B cell (primary cell): ENCODE measurements at regions not wholly inside any gene's neighbourhood (a gene's known extent, or its start where the extent isn't known, plus 50 kb on each side); places are given as distances from the start of the nearest gene placed in this dataset.

Experiments used
- ATAC-seq: fragments of 200-7000 bp; cut with Tn5 transposase; one replicate; pipeline ENCODE4 v1.10.0; 2021; ENCODE audit warnings: low read depth, mild to moderate bottlenecking, moderate number of reproducible peaks, moderate library complexity
- CTCF ChIA-PET: fragments of 350-600 bp; sonication (Branson Sonifier 250); formaldehyde crosslinking; loops from one replicate; lab custom pipeline; 2021; ENCODE audit warnings: antibody characterized with exemption, inconsistent platforms; lab: Charles Lee
- POLR2A ChIA-PET: fragments of 350-600 bp; sonication (Branson Sonifier 250); formaldehyde crosslinking; loops from one replicate; lab custom pipeline; 2021; ENCODE audit warnings: antibody characterized with exemption; lab: Charles Lee
- DNase-seq: peaks from one replicate; pipeline ENCODE4 v3.0.0; 2013
- H2AFZ ChIP-seq: 2 replicates; pipeline ENCODE4 v1.6.1; 2012; ENCODE audit warnings: mild to moderate bottlenecking, low read depth, low read length; ENCODE audit not compliant: insufficient read depth, poor library complexity, severe bottlenecking
- H3K27ac ChIP-seq, 2 donors: 1 replicate in 1 of 2; 2 replicates in 1 of 2; pipeline ENCODE4 v1.5.1; 2012 to 2013; ENCODE audit warnings: low read length in 2 of 2, mild to moderate bottlenecking in 2 of 2, moderate library complexity in 1 of 2
- H3K27me3 ChIP-seq, 4 experiments: fragments of 200-600 bp in 1 of 4; sonication (generic) in 1 of 4; replicated peaks in 1 of 4; 1 replicate in 2 of 4; 2 replicates in 2 of 4; pipeline versions ENCODE4 v1.6.1 to v1.7.0; 2013 to 2016; ENCODE audit warnings: low read length in 3 of 4, mild to moderate bottlenecking in 2 of 4, mixed read lengths in 1 of 4, moderate library complexity in 1 of 4; ENCODE audit not compliant: insufficient read depth in 4 of 4, control insufficient read depth in 3 of 4; ENCODE audit errors: control extremely low read depth in 1 of 4
- H3K36me3 ChIP-seq, 2 experiments: replicated peaks in 1 of 2; 1 replicate in 1 of 2; 2 replicates in 1 of 2; pipeline versions ENCODE4 v1.6.1 to v1.7.1; 2013; ENCODE audit warnings: low read length in 1 of 2; ENCODE audit not compliant: insufficient read depth in 2 of 2, control insufficient read depth in 1 of 2; ENCODE audit errors: control extremely low read depth in 1 of 2, extremely low read depth in 1 of 2
- H3K4me1 ChIP-seq, 2 donors: fragments of 200-600 bp in 1 of 2; sonication (generic) in 1 of 2; 1 replicate in 1 of 2; 2 replicates in 1 of 2; pipeline versions ENCODE4 v1.5.1 to v1.6.1; 2013 to 2017; ENCODE audit warnings: low read length in 2 of 2; ENCODE audit not compliant: control insufficient read depth in 2 of 2, insufficient read depth in 2 of 2
- H3K4me2 ChIP-seq: replicated peaks from 2 replicates; pipeline ENCODE3; 2012; ENCODE audit warnings: mild to moderate bottlenecking, low read depth, low read length; ENCODE audit not compliant: poor library complexity, severe bottlenecking
- H3K4me3 ChIP-seq, 5 experiments: fragments of 200-600 bp in 1 of 5; sonication (generic) in 1 of 5; 1 replicate in 3 of 5; 2 replicates in 2 of 5; pipeline versions ENCODE4 v1.5.1 to v1.7.0; 2011 to 2016; ENCODE audit warnings: low read length in 4 of 5, mild to moderate bottlenecking in 4 of 5, low read depth in 2 of 5, control low read depth in 1 of 5, moderate library complexity in 1 of 5; ENCODE audit not compliant: insufficient read depth in 1 of 5; ENCODE audit errors: control extremely low read depth in 1 of 5, extremely low read depth in 1 of 5
- H3K79me2 ChIP-seq: fragments of 200-600 bp; sonication (generic); one replicate; pipeline ENCODE4 v1.6.0; 2016; ENCODE audit warnings: low read length; ENCODE audit not compliant: control insufficient read depth, insufficient read depth
- H3K9ac ChIP-seq: fragments of 200-600 bp; sonication (generic); 2 replicates; pipeline ENCODE4 v1.6.1; 2017; ENCODE audit warnings: mild to moderate bottlenecking, low read length, moderate library complexity
- H3K9me3 ChIP-seq, 3 donors: one replicate each; pipeline versions ENCODE4 v1.6.1 to v1.7.1; 2013; ENCODE audit warnings: low read length in 2 of 3; ENCODE audit not compliant: control insufficient read depth in 2 of 3, insufficient read depth in 1 of 3; ENCODE audit errors: control extremely low read depth in 1 of 3
- H4K20me1 ChIP-seq: 2 replicates; pipeline ENCODE4 v1.6.0; 2012; ENCODE audit warnings: mild to moderate bottlenecking, low read length; ENCODE audit not compliant: insufficient read depth, control insufficient read depth, poor library complexity, severe bottlenecking
- H3K27ac Mint-ChIP-seq: one replicate; pipeline ENCODE4 v1.8.0; 2021; ENCODE audit warnings: mixed read lengths
- H3K27me3 Mint-ChIP-seq: one replicate; pipeline ENCODE4 v1.8.0; 2021; ENCODE audit warnings: mixed read lengths
- H3K4me1 Mint-ChIP-seq: one replicate; pipeline ENCODE4 v1.8.0; 2021; ENCODE audit warnings: mixed read lengths
- H3K4me3 Mint-ChIP-seq: one replicate; pipeline ENCODE4 v1.8.0; 2021; ENCODE audit warnings: mixed read lengths
- H3K9me3 Mint-ChIP-seq: one replicate; pipeline ENCODE4 v1.8.0; 2022; ENCODE audit warnings: mixed read lengths; ENCODE audit not compliant: insufficient read depth
- CTCF ChIP-seq: fragments of 200-600 bp; IDR thresholded peaks from one replicate; pipeline ENCODE4 v1.8.0; 2022; ENCODE audit warnings: antibody characterized with exemption, mild to moderate bottlenecking
- EZH2 ChIP-seq: IDR thresholded peaks from 2 replicates; pipeline ENCODE4 v1.6.1; 2012; ENCODE audit warnings: borderline replicate concordance, low read depth, mild to moderate bottlenecking, moderate library complexity, low read length; ENCODE audit not compliant: insufficient read depth, poor library complexity, severe bottlenecking
- WGBS: methylation state at CpG from one replicate; pipeline ENCODE4 v1.1.5; 2013; ENCODE audit warnings: missing lambda C conversion rate; ENCODE audit not compliant: insufficient coverage; 5-methylcytosine and 5-hydroxymethylcytosine counted together
- intact Hi-C: fragments of 100-400 bp; cut with micrococcal nuclease; formaldehyde crosslinking; loops from one replicate; pipeline ENCODE4 v1.10.0; 2022

- intact Hi-C loops, result no loop called here
- Histone ChIP-seq H3K4me2 (no peak overlapping the region), H3K27me3 (no peaks in the 10 kb centered on the region), H3K36me3 (no peaks in the 10 kb centered on the region), H3K9ac (no peak overlapping the region), H4K20me1 (no peaks in the 10 kb centered on the region), H3K4me1 (no peaks in the 10 kb centered on the region), H3K9me3 (no peaks in the 10 kb centered on the region), H2AFZ (no peak overlapping the region), H3K27ac (no peak overlapping the region), H3K79me2 (no peaks in the 10 kb centered on the region), H3K4me3 (no peak overlapping the region)
- Mint-ChIP-seq H3K4me1 (no peaks in the 10 kb centered on the region), H3K4me3 (no peak overlapping the region), H3K9me3 (no peaks in the 10 kb centered on the region), H3K27me3 (no peaks in the 10 kb centered on the region), H3K27ac (no peak overlapping the region)
- TF ChIP-seq EZH2 (no peak), CTCF (no peak)
- CTCF ChIA-PET, result no interaction called here
- DNase-seq, result no peak
- POLR2A ChIA-PET, result no interaction called here
- WGBS, result 80% methylated on average over 1 of the region's 1 CpG
- ATAC-seq, result no peak
Observed at GRCh38 chr4:31043382-31044062, 323.4 kb downstream of the PCDH7 start.

GRCh38 chr4:31045151-31045550 is 325.0 kb downstream of the PCDH7 start:
- DNase-seq (no peak), ATAC-seq (no peak)
- Histone ChIP-seq H3K4me3 (no peak overlapping the region), H3K27me3 (no peaks in the 10 kb centered on the region), H3K79me2 (no peaks in the 10 kb centered on the region), H3K9ac (no peak overlapping the region), H3K27ac (no peak overlapping the region), H3K36me3 (no peaks in the 10 kb centered on the region), H3K9me3 (no peaks in the 10 kb centered on the region), H4K20me1 (no peaks in the 10 kb centered on the region), H2AFZ (no peak overlapping the region), H3K4me1 (no peaks in the 10 kb centered on the region), H3K4me2 (no peak overlapping the region)
- H3K27me3 Mint-ChIP-seq, result no peaks in the 10 kb centered on the region
- no peaks in the 10 kb centered on the region for H3K9me3 Mint-ChIP-seq
- intact Hi-C loops, result no loop called here
- no CpG with 5 or more reads among the region's 4 CpGs for WGBS
- TF ChIP-seq CTCF (no peak), EZH2 (no peak)
- no peak overlapping the region for H3K4me3 Mint-ChIP-seq
- CTCF ChIA-PET, result no interaction called here
- no peaks in the 10 kb centered on the region for H3K4me1 Mint-ChIP-seq
- POLR2A ChIA-PET, result no interaction called here
- H3K27ac Mint-ChIP-seq, result no peak overlapping the region
